ENCODE measurements at regions not wholly inside any gene's neighbourhood (a gene's known extent, or its start where the extent isn't known, plus 50 kb on each side); places are given as distances from the start of the nearest gene placed in this dataset.

- TF ChIP-seq, protein P1, sequence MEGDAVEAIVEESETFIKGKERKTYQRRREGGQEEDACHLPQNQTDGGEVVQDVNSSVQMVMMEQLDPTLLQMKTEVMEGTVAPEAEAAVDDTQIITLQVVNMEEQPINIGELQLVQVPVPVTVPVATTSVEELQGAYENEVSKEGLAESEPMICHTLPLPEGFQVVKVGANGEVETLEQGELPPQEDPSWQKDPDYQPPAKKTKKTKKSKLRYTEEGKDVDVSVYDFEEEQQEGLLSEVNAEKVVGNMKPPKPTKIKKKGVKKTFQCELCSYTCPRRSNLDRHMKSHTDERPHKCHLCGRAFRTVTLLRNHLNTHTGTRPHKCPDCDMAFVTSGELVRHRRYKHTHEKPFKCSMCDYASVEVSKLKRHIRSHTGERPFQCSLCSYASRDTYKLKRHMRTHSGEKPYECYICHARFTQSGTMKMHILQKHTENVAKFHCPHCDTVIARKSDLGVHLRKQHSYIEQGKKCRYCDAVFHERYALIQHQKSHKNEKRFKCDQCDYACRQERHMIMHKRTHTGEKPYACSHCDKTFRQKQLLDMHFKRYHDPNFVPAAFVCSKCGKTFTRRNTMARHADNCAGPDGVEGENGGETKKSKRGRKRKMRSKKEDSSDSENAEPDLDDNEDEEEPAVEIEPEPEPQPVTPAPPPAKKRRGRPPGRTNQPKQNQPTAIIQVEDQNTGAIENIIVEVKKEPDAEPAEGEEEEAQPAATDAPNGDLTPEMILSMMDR (IDR thresholded peaks at IDR 0.05 in 4 of 5, conservative IDR thresholded peaks at IDR 0.05 in 1 of 5): no peak
- no peak for TF ChIP-seq POLR2A (IDR thresholded peaks at IDR 0.05)
These were observed 400.9 kb upstream of the MCTP2 start for GRCh38 chr15:93830221-93831080.

All from gastrocnemius medialis (tissue), 4 donors.